ENCODE measurements at regions not wholly inside any gene's neighbourhood (a gene's known extent, or its start where the extent isn't known, plus 50 kb on each side); places are given as distances from the start of the nearest gene placed in this dataset.

- CTCF ChIA-PET = interaction anchor here (0.6 to 1.0 kb wide), 2 partner anchors 9 to 40 kb away, joined by 3 read pairs; no protein-coding TSS in a partner anchor
Observed at GRCh38 chr2:21233194-21233593, 109.4 kb downstream of the TDRD15 start.

More at GRCh38 chr2:21233194-21233593, 109.4 kb downstream of the TDRD15 start:
- no CpG with 5 or more reads among the region's 3 CpGs for WGBS, 2 experiments (ENCODE audit: extremely low coverage in 2 of 2, insufficient read length in 1 of 2)
- no peak for DNase-seq
- POLR2A ChIA-PET (ENCODE audit: unreplicated experiment) = no interaction called here
- Histone ChIP-seq H4K91ac (ENCODE audit: insufficient read depth, low read depth, low read length) (no peak overlapping the region), H3K4me3 (ENCODE audit: insufficient read depth, low read depth, low read length) (no peak overlapping the region), H2BK120ac (ENCODE audit: low read depth, low read length) (no peak overlapping the region), H3K9me3 (ENCODE audit: control insufficient read depth, insufficient read depth, low read length) (no peaks in the 10 kb centered on the region), H4K8ac (ENCODE audit: low read depth in 2 of 2, low read length in 2 of 2) (no peak overlapping the region), H2BK5ac (ENCODE audit: low read depth, low read length, poor library complexity, severe bottlenecking) (no peak overlapping the region), H3K36me3 (ENCODE audit: control insufficient read depth, insufficient read depth, low read length) (no peaks in the 10 kb centered on the region), H2AK5ac (ENCODE audit: low read depth, low read length) (no peak overlapping the region), H3K23ac (ENCODE audit: low read depth, low read length) (no peak overlapping the region), H2BK15ac (ENCODE audit: low read depth, low read length) (no peak overlapping the region), H3K27me3 (ENCODE audit: control insufficient read depth, insufficient read depth, low read length) (no peaks in the 10 kb centered on the region), H3K14ac (replicated peaks; ENCODE audit: low read depth, low read length) (no peak overlapping the region), H3K4ac (ENCODE audit: low read depth, low read length) (no peak overlapping the region), H3K79me1 (ENCODE audit: low read depth in 1 of 2, low read length in 2 of 2) (no peaks in the 10 kb centered on the region), H4K20me1 (ENCODE audit: insufficient read depth, low read length) (no peaks in the 10 kb centered on the region), H2BK20ac (ENCODE audit: low read depth, low read length) (no peak overlapping the region), H2AFZ (replicated peaks; ENCODE audit: low read length, poor library complexity) (no peak overlapping the region), H3K4me1 (ENCODE audit: control insufficient read depth, insufficient read depth, low read length) (no peaks in the 10 kb centered on the region), H4K5ac (ENCODE audit: low read depth, low read length) (no peak overlapping the region), H3K18ac (ENCODE audit: low read depth, low read length) (no peak overlapping the region), H2AK9ac (replicated peaks; ENCODE audit: low read depth, low read length, poor library complexity) (no peak overlapping the region), H3K27ac (ENCODE audit: insufficient read depth, low read length) (no peak overlapping the region), H3K9ac (ENCODE audit: low read depth, low read length) (no peak overlapping the region), H3K56ac (ENCODE audit: extremely low read depth, insufficient read depth, low read length) (no peak overlapping the region), H3K4me2 (ENCODE audit: low read depth, low read length) (no peak overlapping the region), H3K9me1 (ENCODE audit: insufficient read depth, low read length) (no peaks in the 10 kb centered on the region)
- TF ChIP-seq SMC3 (IDR thresholded peaks at IDR 0.05; ENCODE audit: low read depth, low read length) (no peak), MAFK (IDR thresholded peaks at IDR 0.05; ENCODE audit: low read depth, low read length) (no peak), BHLHE40 (IDR thresholded peaks at IDR 0.05; ENCODE audit: low read depth, low read length) (no peak), MXI1 (IDR thresholded peaks at IDR 0.05; ENCODE audit: borderline replicate concordance, low read depth, low read length) (no peak), RFX5 (IDR thresholded peaks at IDR 0.05; ENCODE audit: low read depth, low read length) (no peak), ELK1 (IDR thresholded peaks at IDR 0.05; ENCODE audit: borderline replicate concordance, low read depth, low read length) (no peak), RAD21 (IDR thresholded peaks at IDR 0.05; ENCODE audit: low read length) (no peak), USF2 (IDR thresholded peaks at IDR 0.05; ENCODE audit: low read depth, low read length) (no peak), FOS (IDR thresholded peaks at IDR 0.05; ENCODE audit: low read depth, low read length) (no peak), CTCF (conservative IDR thresholded peaks at IDR 0.05; ENCODE audit: low read depth, low read length) (no peak), POLR2A (IDR thresholded peaks at IDR 0.05; ENCODE audit: low read depth, low read length) (no peak), MAZ (IDR thresholded peaks at IDR 0.05; ENCODE audit: borderline replicate concordance, low read depth, low read length) (no peak), RCOR1 (IDR thresholded peaks at IDR 0.05; ENCODE audit: insufficient replicate concordance, low read length) (no peak), CHD1 (IDR thresholded peaks at IDR 0.05; ENCODE audit: low read depth, low read length) (no peak), NFE2L2 (IDR thresholded peaks at IDR 0.05; ENCODE audit: low read depth, low read length) (no peak), CEBPB (IDR thresholded peaks at IDR 0.05; ENCODE audit: low read depth, low read length) (no peak)
- ATAC-seq (ENCODE audit: low read depth) = no peak
- intact Hi-C loops (cut with micrococcal nuclease) (no loop called here), in situ Hi-C loops (cut with MboI; ENCODE audit: low sequenced_read_pairs) (no loop called here), dilution Hi-C loops (cut with HindIII; ENCODE audit: low sequenced_read_pairs, unreplicated experiment) (no loop called here)
- no TSS peak for BruUV-seq (replicated peaks)

Data from IMR-90 (cell line).